Activated T-helper 1 cell treated with anti-CD3 and anti-CD28 coated beads, Interleukin-12 subunit alpha, Interleukin-12 subunit beta, Interleukin-2, Interleukin-4 antibody, amounts not matched to agents 30 ng/mL and 10 ng/mL and 1 ng/mL, durations not matched to agents 14 hours and 24 hours and 36 hours (primary cell): ENCODE measurements at regions not wholly inside any gene's neighbourhood (a gene's known extent, or its start where the extent isn't known, plus 50 kb on each side); places are given as distances from the start of the nearest gene placed in this dataset.
"Not testable (repeated sequence)": the region's sequence is repeated elsewhere in the genome, so short reads cannot be mapped to it uniquely, and the experiment has no call there.

Experiments used
- DNase-seq: peaks from one replicate; pipeline ENCODE4 v3.0.0; 2021; ENCODE audit warnings: low spot score
- H3K27ac Mint-ChIP-seq: one replicate; pipeline ENCODE4 v1.8.0; 2021; ENCODE audit warnings: mild to moderate bottlenecking, mixed read lengths
- H3K27me3 Mint-ChIP-seq: one replicate; pipeline ENCODE4 v1.8.0; 2022; ENCODE audit warnings: mild to moderate bottlenecking, moderate library complexity, mixed read lengths; ENCODE audit not compliant: insufficient read depth
- H3K36me3 Mint-ChIP-seq: one replicate; pipeline ENCODE4 v1.8.0; 2021; ENCODE audit warnings: low read depth, mixed read lengths
- H3K4me1 Mint-ChIP-seq: one replicate; pipeline ENCODE4 v1.8.0; 2021; ENCODE audit warnings: low read depth, mixed read lengths
- H3K4me3 Mint-ChIP-seq: one replicate; pipeline ENCODE4 v1.8.0; 2021; ENCODE audit warnings: mild to moderate bottlenecking, moderate library complexity, mixed read lengths
- H3K9me3 Mint-ChIP-seq: one replicate; pipeline ENCODE4 v1.8.0; 2021; ENCODE audit warnings: mixed read lengths
- intact Hi-C: fragments of 100-400 bp; cut with micrococcal nuclease; formaldehyde crosslinking; loops from one replicate; pipeline ENCODE4 v1.15.1; 2024

DNA sequence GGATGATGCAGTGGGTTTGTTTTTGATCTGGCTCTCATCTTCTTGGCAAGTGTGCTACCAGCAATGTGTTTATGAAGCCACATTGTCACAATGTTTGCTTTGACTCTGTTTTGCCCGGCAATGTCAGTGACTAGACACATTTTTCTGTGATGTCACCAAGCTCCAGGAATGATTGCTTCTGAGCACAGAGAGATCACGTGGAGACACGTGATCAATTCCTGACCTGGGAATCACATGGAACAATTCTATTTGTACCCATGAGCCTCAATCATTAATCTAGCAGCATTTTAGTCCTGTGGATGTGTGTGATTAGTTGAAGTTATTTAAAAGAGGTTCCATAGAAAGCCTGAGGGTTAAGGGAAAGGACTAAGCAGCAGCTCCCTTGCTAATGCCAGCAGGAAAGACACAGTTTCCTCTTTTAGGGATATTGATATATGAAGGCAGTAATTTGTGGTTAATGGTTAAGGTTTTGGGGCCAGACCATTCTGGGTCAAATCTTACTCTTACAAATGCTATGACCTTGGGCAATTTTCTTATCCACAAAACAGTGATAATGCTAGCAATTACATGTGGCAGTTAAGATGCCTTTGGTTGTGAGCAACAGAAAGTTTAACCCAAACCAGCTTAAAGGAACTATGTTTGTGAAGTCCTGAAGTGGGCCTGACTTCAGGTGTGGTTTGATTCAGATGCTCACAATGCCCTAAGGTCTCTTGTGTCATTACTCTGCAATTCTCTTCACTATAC, 59.0 kb downstream of the FASLG start:
- no peak for DNase-seq
- Mint-ChIP-seq H3K27me3 (no peaks in the 10 kb centered on the region), H3K9me3 (no peaks in the 10 kb centered on the region), H3K4me1 (peaks cover 57% of the 10 kb centered on the region), H3K4me3 (no peak overlapping the region), H3K36me3 (peaks cover 2% of the 10 kb centered on the region), H3K27ac (peak overlapping the region; percentile 78)
- intact Hi-C loops = loop anchor here (2.0 kb wide), 1 partner anchor 185 kb away; the partner anchor contains the start of gene SUCO

DNA sequence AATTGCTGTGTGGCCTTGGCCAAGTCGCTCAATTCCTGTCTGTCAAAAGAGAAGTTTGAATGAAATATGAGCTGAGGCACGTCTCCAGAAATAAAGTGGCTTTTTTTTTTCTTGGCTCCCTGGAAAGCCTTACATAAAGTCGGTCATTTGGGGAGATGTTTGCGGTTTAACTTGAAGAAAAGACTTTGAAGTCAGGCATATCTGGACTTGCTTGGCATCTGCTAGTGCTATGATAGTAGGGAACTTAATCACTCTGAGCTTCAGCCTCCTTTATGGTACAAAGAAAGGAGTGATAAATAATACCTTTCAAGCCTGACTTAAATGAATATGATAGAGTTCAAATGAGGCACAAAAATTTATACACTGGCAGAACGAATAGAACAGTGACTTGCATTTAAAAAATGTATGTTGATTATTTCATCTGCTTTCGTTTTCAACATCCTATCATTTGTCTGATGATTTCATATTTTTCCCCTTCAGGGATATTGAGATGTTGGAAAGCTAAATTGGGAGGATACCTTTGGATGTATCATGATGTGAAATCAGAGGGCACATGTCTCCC, 60.2 kb downstream of the FASLG start:
- H3K4me3 Mint-ChIP-seq = no peak overlapping the region
- peaks cover 48% of the 10 kb centered on the region for H3K4me1 Mint-ChIP-seq
- no peak overlapping the region for H3K27ac Mint-ChIP-seq
- intact Hi-C loops = loop anchor here (1.0 to 2.0 kb wide), 3 partner anchors 110 to 268 kb away; partner anchors contain the start of gene SUCO
- no peaks in the 10 kb centered on the region for H3K36me3 Mint-ChIP-seq
- no peaks in the 10 kb centered on the region for H3K27me3 Mint-ChIP-seq
- H3K9me3 Mint-ChIP-seq = no peaks in the 10 kb centered on the region
- DNase-seq = no peak

DNA sequence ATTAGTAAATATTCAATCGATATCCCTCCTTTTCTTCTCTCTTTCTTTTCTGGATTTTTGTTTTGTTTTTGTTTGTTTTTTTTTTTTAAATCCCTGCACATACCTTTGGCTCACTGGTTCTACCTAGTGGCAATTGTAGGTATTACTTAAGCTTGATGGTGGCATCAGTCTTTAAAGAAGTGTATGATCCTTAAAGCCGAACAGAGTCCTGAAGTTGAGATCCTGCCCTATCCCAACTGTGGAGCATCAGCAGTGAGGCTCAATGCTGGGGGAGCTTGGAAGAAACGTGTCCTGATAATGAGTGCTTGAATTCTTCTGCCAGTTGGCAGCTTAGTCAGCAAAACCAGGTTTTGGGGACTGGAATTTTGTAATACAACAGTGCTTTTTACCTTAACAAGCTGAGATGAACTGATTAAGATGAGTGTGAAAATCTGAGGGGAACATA, 60.8 kb downstream of the FASLG start:
- Mint-ChIP-seq H3K9me3 (no peaks in the 10 kb centered on the region), H3K27me3 (no peaks in the 10 kb centered on the region), H3K36me3 (no peaks in the 10 kb centered on the region), H3K4me3 (peak overlapping the region; percentile 6), H3K27ac (peak overlapping the region; percentile 73), H3K4me1 (peaks cover 49% of the 10 kb centered on the region)
- intact Hi-C loops = loop anchor here (1.0 to 10.0 kb wide), 4 partner anchors 110 to 715 kb away; partner anchors contain the start of gene SUCO
- DNase-seq = no peak

DNA sequence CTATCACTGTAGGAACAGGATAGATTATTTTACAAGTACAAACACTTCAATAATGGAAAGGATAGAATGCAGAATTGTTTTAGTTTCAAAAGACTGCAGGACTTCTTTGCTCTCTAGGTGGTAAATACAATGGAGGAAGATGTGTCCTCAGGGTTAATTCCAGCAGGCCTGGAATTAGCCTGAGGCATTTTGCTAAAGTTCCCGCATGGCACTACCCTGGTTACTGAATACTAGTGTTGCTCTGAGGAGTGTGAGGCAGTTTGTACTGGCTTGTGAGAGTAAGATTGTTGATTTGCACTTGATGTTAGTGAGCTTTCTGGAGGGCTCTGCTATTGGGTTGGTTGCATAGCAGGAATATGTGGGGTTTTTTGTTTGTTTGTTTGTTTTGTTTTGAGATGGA, 61.4 kb downstream of the FASLG start:
- Mint-ChIP-seq H3K36me3 (no peaks in the 10 kb centered on the region), H3K27me3 (no peaks in the 10 kb centered on the region), H3K4me3 (no peak overlapping the region), H3K9me3 (no peaks in the 10 kb centered on the region), H3K4me1 (peaks cover 55% of the 10 kb centered on the region), H3K27ac (no peak overlapping the region)
- DNase-seq = no peak
- intact Hi-C loops = loop anchor here (10.0 kb wide), 1 partner anchor 716 kb away; no protein-coding TSS in a partner anchor

DNA sequence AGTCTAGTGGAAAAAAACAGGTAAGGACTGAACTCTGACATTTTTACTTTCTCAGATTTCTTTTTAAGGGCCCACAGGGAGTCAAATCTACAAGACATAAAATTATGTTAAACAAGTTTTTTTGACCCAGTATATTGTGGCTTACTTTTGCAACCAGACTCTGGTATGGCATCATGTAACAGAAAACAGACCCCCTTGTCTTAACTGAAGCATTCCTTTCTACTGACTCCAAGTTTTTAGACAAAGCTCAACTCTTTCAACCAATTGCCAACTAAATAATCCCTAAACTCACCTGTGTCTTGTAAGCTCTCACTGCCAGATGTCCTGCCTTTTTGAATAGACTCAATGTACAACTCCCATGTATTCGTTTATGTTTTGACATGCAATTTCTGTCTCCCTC, 64.3 kb downstream of the FASLG start:
- no peak for DNase-seq
- Mint-ChIP-seq H3K4me1 (peaks cover 36% of the 10 kb centered on the region), H3K27me3 (no peaks in the 10 kb centered on the region), H3K9me3 (peaks cover 6% of the 10 kb centered on the region), H3K27ac (no peak overlapping the region), H3K36me3 (peaks cover 2% of the 10 kb centered on the region), H3K4me3 (no peak overlapping the region)
- intact Hi-C loops = loop anchor here (10.0 kb wide), 1 partner anchor 718 kb away; no protein-coding TSS in a partner anchor

DNA sequence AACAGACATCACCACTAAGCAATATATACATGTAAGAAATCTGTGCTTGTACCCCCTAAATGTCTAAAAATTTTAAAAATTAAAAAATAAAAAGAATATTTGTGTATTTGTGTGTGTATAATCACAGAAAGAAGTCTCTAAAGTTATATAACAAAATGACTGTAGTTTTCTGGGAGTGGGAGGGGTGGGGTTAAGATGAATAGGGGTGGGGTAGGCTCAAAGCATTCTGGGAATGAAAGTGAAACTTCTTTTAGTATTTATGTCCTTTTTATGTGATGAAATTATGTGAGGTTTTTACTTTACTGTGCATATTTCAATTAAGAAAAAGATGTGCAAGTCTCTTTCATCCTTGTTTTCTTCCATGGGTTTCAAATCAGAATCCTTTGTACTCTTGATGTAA, 65.3 kb downstream of the FASLG start:
- peaks cover 26% of the 10 kb centered on the region for H3K4me1 Mint-ChIP-seq
- H3K27me3 Mint-ChIP-seq = no peaks in the 10 kb centered on the region
- no peak for DNase-seq
- H3K27ac Mint-ChIP-seq = no peak overlapping the region
- peaks cover 16% of the 10 kb centered on the region for H3K9me3 Mint-ChIP-seq
- intact Hi-C loops = loop anchor here (10.0 kb wide), 1 partner anchor 719 kb away; no protein-coding TSS in a partner anchor
- no peak overlapping the region for H3K4me3 Mint-ChIP-seq
- peaks cover 2% of the 10 kb centered on the region for H3K36me3 Mint-ChIP-seq

DNA sequence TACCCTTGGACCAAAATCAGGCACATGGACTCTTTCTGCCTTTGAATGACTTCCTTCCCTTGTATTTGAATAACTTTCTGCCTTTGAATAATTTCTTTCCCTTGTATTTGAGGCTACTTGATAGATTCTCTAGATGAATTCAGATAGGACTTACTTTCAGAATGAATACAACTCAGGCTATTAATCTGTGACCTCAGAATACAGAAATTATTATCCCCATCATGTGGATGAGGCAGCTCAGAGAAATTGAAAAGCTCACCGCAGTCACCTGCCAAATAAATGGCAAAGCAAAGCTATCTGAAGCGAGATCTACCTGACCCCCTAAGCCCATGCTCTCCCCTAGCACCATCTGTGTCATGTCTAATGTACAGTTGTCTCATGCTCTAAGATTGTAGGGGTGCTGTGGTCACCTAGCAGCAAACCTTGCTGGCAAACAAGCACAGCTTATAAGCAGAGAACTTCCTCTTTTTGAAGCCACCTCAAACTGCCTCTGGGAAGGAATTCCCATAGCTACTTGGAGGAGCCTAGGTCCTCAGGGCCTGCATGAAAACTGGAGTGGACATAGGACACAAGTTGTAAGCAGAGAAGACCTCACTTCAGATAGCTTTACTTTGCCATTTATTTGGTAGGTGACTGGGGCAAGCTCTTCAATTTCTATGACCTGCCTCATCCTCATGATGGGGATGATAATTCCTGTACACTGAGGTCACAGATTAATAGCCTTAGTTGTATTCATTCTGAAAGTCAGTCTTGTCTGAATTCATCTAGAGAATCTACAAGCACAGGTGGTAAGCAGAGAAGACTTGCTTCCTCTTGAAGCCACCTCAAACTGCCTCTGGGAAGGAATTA, 66.1 kb downstream of the FASLG start:
- intact Hi-C loops = loop anchor here (10.0 kb wide), 1 partner anchor 720 kb away; no protein-coding TSS in a partner anchor
- H3K4me3 Mint-ChIP-seq = no peak overlapping the region

DNA sequence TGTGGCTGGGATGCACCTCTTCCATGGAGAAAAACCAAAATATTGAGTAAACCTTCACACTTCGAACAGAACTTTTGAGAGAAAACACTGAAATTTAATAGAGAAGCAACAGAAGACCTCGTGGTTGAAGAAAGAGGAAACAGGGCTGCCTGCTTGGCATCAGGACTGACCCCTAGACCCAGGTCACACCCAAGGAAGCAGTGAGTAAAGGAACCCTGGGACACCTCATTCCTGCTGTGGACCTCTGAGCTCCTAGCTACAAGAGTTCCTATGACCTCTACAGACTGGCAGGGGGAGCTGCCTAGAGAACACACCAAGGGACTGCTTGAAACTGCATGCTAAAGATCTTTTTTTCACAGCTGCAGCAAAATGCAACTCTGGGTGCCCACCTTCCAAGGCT, 67.8 kb downstream of the FASLG start:
- Mint-ChIP-seq H3K36me3 (peaks cover 2% of the 10 kb centered on the region), H3K4me3 (no peak overlapping the region), H3K4me1 (peaks cover 18% of the 10 kb centered on the region), H3K27ac (no peak overlapping the region), H3K27me3 (peaks cover 6% of the 10 kb centered on the region), H3K9me3 (peaks cover 22% of the 10 kb centered on the region)
- no peak for DNase-seq
- intact Hi-C loops = loop anchor here (10.0 kb wide), 1 partner anchor 722 kb away; no protein-coding TSS in a partner anchor

More for the DNA sequence above, 66.1 kb downstream of the FASLG start:
- no peak overlapping the region for H3K27ac Mint-ChIP-seq
- H3K9me3 Mint-ChIP-seq = peaks cover 22% of the 10 kb centered on the region
- no peak for DNase-seq
- H3K4me1 Mint-ChIP-seq = peaks cover 18% of the 10 kb centered on the region
- H3K27me3 Mint-ChIP-seq = peaks cover 2% of the 10 kb centered on the region
- peaks cover 2% of the 10 kb centered on the region for H3K36me3 Mint-ChIP-seq

DNA sequence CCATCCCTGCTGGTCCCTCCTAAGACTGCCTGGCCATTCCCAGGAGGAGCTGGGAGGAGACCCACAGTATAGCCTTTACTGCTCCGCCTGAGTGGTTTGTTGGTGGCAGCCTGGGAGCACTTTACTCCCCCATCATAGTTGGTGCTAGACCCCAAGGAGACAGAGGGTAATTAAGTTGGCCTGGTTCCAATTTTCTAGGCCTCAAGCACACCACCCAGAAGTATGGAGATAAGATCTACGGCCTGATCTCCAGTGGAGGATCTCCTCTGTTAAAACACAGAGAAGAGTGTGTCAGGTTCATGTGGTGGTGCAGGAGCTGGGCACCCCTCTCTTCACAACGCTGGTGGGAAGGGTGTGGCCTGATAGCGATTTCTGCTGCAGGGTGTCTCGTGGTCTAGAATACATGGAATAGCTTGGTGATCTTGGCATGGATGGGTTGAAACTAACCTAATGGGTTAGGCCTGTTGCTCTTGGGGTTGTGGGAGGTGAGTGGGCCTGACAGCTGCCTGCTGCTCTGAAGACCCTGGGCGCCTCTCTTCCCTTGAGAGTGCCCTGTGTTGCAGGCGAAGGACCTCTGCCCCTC, 68.5 kb downstream of the FASLG start:
- H3K9me3 Mint-ChIP-seq = peaks cover 22% of the 10 kb centered on the region
- DNase-seq = no peak
- no peak overlapping the region for H3K4me3 Mint-ChIP-seq
- H3K36me3 Mint-ChIP-seq = peaks cover 2% of the 10 kb centered on the region
- peaks cover 9% of the 10 kb centered on the region for H3K27me3 Mint-ChIP-seq
- no peak overlapping the region for H3K27ac Mint-ChIP-seq
- intact Hi-C loops = loop anchor here (10.0 kb wide), 1 partner anchor 723 kb away; no protein-coding TSS in a partner anchor
- peaks cover 18% of the 10 kb centered on the region for H3K4me1 Mint-ChIP-seq

DNA sequence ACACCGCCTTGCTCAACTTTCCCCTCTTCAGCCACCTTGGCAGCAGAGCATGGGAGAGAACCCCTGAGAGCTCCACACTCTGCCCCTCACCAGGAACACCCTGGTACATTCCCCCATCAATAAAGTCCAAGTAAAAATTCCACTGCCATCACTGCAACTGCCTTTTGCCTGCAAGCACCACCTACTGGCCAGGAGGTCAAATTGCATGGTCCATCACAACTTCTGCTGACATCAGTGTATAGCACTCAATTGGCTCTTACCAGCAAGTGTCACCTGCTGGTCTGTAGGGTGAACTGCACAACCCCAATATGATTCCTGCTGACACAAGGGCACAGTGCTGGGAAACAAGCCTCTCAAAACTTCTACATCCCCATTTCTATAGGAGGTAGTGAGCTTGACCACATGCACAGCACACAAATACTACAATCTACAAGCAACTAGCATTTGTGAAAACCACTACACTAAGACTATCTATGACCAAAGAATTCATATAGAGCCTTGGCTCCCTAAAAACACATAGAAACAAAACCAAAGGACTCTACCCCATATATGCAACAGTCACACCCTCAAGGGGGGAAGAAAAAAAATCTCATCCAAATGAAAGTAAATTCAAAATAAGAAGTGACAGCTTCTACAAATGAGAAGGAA, 69.2 kb downstream of the FASLG start:
- Mint-ChIP-seq H3K27me3 (peaks cover 15% of the 10 kb centered on the region), H3K36me3 (peaks cover 2% of the 10 kb centered on the region), H3K4me3 (no peak overlapping the region), H3K4me1 (peaks cover 18% of the 10 kb centered on the region), H3K9me3 (peaks cover 22% of the 10 kb centered on the region), H3K27ac (no peak overlapping the region)
- intact Hi-C loops = loop anchor here (1.0 to 10.0 kb wide), 6 partner anchors 119 to 723 kb away; no protein-coding TSS in a partner anchor
- peak; percentile 37 for DNase-seq

DNA sequence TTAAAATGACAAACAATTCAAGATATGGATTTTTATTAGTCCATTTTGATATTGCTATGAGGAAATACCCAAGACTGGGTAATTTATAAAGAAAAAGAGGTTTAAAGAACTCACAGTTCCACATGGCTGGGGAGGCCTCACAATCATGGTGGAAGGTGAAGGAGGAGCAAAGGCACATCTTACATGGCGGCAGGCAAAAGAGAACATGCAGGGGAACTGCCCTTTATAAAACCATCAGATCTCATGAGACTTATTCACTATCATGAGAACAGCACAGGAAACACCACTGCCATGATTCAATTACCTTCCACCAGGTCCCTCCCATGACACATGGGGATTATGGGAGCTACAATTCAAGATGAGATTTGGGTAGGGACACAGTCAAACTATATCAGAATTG, 69.8 kb downstream of the FASLG start:
- DNase-seq, H3K36me3 Mint-ChIP-seq, H3K4me3 Mint-ChIP-seq, H3K27ac Mint-ChIP-seq: not testable (repeated sequence)
- H3K27me3 Mint-ChIP-seq = peaks cover 15% of the 10 kb centered on the region
- H3K9me3 Mint-ChIP-seq = peaks cover 22% of the 10 kb centered on the region
- H3K4me1 Mint-ChIP-seq = peaks cover 18% of the 10 kb centered on the region
- intact Hi-C loops = loop anchor here (1.0 to 10.0 kb wide), 6 partner anchors 119 to 724 kb away; no protein-coding TSS in a partner anchor

DNA sequence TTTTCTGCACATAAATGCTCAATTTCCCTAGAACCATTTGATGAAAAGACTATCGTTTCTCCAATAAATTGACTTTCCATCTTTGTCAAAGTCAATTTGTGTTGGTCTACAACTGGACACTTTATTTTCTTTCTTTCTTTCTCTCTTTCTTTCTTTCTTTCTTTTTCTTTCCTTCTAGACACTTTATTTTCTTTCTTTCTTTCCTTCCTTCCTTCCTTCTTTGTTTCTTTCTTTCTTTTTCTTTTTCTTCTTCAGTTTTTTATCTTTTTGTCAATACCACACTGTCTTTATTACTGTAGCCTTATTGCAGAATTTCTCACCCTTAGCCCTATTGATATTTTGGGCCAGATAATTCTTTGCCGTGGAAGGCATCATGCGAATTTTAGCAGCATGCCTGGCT, 73.5 kb downstream of the FASLG start:
- Mint-ChIP-seq H3K4me1 (peaks cover 6% of the 10 kb centered on the region), H3K27me3 (peaks cover 21% of the 10 kb centered on the region), H3K4me3 (no peak overlapping the region), H3K36me3 (peaks cover 2% of the 10 kb centered on the region), H3K27ac (no peak overlapping the region), H3K9me3 (peaks cover 22% of the 10 kb centered on the region)
- intact Hi-C loops = no loop called here
- DNase-seq = no peak
